Right atrium auricular region (tissue), 2 donors: ENCODE measurements at regions not wholly inside any gene's neighbourhood (a gene's known extent, or its start where the extent isn't known, plus 50 kb on each side); places are given as distances from the start of the nearest gene placed in this dataset.

Experiments used
- DNase-seq: peaks from one replicate; pipeline ENCODE4 v3.0.0-alpha.2; 2019; ENCODE audit warnings: low spot score
- H3K27ac ChIP-seq, 2 donors: fragments of 200-600 bp; sonication (generic); 1 replicate in 1 of 2; 2 replicates in 1 of 2; pipeline ENCODE4 v1.5.1; 2016 to 2019
- H3K27me3 ChIP-seq, 2 donors: fragments of 200-600 bp; sonication (generic); one replicate each; pipeline versions ENCODE4 v1.5.1 to v1.6.0; 2017 to 2019
- H3K36me3 ChIP-seq: fragments of 200-600 bp; sonication (generic); one replicate; pipeline ENCODE4 v1.5.1; 2016
- H3K4me1 ChIP-seq, 2 donors: fragments of 200-600 bp; sonication (generic); one replicate each; pipeline versions ENCODE4 v1.5.1 to v1.6.0; 2017 to 2019
- H3K4me3 ChIP-seq, 2 donors: fragments of 200-600 bp; sonication (generic); 1 replicate in 1 of 2; 2 replicates in 1 of 2; pipeline ENCODE4 v1.5.1; 2017 to 2019; ENCODE audit warnings: mild to moderate bottlenecking in 1 of 2, moderate library complexity in 1 of 2
- H3K9me3 ChIP-seq, 2 donors: fragments of 200-600 bp; sonication (generic); one replicate each; pipeline ENCODE4 v1.5.1; 2019
- TF ChIP-seq, protein P1 (sequence below), 2 donors: fragments of 200-600 bp; sonication (generic); IDR thresholded peaks; one replicate each; pipeline ENCODE4 v1.5.1; 2019; ENCODE audit warnings: antibody characterized with exemption in 2 of 2

DNA sequence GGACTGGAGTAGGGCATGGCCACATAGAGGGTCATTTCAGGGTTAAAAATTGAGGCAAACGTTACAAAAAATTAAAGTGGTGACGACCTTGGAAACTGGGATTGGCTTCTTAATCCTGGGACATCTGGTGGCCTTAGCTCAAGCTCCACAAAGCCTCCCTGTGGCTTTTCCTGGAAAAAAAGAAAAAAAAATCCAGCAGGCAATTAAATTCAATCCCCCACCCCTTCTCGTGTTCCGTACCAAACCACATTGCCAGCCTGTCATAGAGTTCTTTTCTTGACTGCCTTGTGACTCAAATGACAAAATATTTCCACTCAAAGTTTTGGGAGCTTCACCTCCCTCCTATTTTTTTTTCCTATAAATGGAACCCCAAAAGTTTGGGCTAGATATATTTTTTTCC is 195.6 kb downstream of the HRH4 start:
- TF ChIP-seq, protein P1, sequence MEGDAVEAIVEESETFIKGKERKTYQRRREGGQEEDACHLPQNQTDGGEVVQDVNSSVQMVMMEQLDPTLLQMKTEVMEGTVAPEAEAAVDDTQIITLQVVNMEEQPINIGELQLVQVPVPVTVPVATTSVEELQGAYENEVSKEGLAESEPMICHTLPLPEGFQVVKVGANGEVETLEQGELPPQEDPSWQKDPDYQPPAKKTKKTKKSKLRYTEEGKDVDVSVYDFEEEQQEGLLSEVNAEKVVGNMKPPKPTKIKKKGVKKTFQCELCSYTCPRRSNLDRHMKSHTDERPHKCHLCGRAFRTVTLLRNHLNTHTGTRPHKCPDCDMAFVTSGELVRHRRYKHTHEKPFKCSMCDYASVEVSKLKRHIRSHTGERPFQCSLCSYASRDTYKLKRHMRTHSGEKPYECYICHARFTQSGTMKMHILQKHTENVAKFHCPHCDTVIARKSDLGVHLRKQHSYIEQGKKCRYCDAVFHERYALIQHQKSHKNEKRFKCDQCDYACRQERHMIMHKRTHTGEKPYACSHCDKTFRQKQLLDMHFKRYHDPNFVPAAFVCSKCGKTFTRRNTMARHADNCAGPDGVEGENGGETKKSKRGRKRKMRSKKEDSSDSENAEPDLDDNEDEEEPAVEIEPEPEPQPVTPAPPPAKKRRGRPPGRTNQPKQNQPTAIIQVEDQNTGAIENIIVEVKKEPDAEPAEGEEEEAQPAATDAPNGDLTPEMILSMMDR (IDR thresholded peaks at IDR 0.05), result no peak
- Histone ChIP-seq H3K27ac (no peak overlapping the region), H3K4me3 (no peak overlapping the region), H3K36me3 (no peaks in the 10 kb centered on the region), H3K9me3 (peaks cover 0 to 5% of the 10 kb centered on the region in 2 donors), H3K4me1 (no peaks in the 10 kb centered on the region), H3K27me3 (no peaks in the 10 kb centered on the region)
- no peak for DNase-seq

DNA sequence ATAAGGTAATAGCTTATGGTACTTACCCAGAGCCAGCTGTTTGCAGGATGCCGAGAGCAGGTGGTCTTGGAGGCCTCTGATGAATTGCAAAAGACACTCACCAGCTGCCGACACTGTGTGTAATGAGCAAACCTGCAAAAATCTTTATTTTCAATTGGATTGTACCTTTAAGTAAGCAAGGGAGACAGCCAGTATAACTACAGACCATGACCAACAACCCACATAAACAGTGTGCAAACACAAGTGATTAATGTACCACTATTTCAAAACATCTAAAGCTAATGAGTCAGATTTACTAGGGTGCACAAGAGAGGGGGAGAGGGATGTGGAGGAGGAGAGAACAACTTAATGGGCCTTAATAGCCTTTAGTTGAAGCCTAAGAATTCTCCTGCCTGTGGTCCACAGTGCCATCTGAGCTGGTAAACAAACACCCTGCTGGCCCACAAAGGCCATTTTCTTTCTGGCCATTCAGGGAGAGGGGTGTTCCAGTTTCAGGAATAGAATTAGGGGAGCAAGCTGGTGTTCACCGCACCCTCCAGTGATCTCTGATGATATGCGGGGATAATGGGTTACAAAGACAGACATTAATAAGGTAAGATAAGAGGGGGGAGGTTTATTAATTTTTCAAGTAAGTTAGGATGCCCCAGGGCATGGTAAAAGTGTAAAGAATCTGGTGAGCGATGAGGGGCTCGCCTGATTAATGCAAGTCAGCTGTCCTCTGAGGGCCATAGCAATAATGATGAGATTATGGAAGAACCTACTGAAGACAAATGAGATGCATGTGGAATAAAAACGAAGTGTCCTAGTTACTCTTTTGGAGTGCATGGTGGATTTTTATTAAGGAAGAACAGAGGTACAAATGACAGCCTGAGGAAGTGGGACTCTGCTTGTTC is 196.4 kb downstream of the HRH4 start:
- Histone ChIP-seq H3K27me3 (no peaks in the 10 kb centered on the region), H3K27ac (no peak overlapping the region)
- DNase-seq, result no peak

DNA sequence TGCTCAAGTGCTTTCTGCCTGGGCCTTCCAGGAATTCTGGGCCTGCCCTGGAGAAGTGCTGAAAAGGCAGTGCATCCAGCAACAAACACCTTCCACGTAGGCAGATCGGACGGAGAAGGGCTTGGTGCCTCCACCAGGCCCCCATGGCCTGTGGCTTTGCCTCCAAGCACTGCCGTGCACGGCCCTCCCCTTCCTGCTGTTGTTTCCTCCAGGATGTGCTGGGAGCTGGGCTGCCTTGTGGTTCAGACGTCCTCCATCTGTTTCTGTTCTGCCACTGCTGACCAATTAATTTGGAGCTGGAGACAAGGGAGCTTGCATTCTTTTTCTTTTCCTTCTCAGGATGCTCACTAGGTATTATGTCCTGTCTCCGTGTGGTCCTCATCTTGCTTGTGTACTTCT is 197.0 kb downstream of the HRH4 start:
- TF ChIP-seq, protein P1 (IDR thresholded peaks at IDR 0.05), result no peak
- Histone ChIP-seq H3K27ac (no peak overlapping the region), H3K4me1 (no peaks in the 10 kb centered on the region), H3K4me3 (no peak overlapping the region), H3K9me3 (no peaks in the 10 kb centered on the region), H3K36me3 (no peaks in the 10 kb centered on the region), H3K27me3 (no peaks in the 10 kb centered on the region)
- DNase-seq, result no peak

More for the DNA sequence above, 196.4 kb downstream of the HRH4 start:
- Histone ChIP-seq H3K4me3 (no peak overlapping the region), H3K9me3 (no peaks in the 10 kb centered on the region), H3K4me1 (no peaks in the 10 kb centered on the region), H3K36me3 (no peaks in the 10 kb centered on the region)
- TF ChIP-seq, protein P1 (IDR thresholded peaks at IDR 0.05), result no peak

DNA sequence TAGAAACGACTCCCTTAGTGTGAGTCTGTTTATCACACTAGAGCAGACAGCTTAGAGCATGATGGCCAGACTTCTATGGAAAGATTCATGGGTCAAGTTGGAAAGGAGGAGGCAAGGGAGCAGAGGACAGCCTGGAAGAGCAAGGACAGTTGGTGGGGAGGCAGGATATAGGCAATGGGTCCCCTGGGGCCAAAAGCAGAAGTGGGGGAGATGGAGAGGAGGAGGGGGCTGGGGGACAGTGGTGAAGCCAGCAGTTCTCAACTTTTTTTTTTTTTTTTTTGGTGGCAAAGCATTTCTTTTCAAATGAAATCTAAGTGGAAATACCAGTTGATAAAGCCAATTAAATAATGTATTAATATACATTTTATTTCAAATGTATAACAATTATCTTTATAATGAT is 197.9 kb downstream of the HRH4 start:
- TF ChIP-seq, protein P1 (IDR thresholded peaks at IDR 0.05), result no peak
- Histone ChIP-seq H3K27me3 (no peaks in the 10 kb centered on the region), H3K36me3 (no peaks in the 10 kb centered on the region), H3K4me3 (no peak overlapping the region), H3K4me1 (no peaks in the 10 kb centered on the region), H3K27ac (no peak overlapping the region), H3K9me3 (no peaks in the 10 kb centered on the region)
- no peak for DNase-seq

DNA sequence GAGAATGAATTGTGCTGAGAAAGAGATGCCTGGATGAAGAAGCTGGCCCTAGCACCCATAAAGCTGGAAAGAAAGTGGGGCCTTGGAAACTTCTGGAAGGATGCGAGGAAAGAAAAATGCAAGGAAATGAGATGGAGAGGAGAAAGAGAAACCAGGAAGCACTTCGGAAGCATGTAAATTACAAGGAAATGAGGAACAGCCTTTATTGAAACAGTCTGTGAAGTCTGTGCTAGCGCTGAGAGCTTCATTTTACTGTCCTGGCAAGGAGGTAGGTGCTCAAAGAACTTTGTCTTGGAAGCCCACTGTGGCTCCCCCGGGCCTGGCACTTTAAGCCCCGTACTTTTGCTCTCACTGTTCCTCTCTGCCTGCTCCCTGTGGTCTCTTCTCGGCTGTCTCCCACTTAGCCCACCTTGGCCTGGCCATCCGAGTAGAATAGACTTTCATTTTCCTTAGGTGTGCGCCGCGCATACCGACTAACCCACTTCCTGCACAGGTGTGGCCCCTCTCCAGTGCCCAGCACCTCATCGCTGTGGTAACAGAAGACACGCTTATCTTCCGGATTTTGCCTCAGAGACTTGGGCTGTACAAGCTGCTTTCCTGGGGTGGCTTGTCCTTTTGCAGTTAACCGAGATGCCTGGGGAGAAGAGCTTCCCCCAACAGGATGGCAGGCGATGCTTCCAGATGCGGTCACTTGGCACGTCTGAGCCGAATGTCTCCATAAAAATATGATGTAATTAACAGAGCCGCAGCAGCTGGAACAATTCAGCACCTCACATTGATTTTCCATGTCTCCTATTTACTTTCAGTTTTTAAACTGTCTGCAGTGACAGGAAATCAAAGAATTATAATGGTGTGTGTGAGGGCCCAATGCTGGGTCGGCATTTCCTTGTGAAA is 199.6 kb downstream of the HRH4 start:
- H3K27ac ChIP-seq, result peak overlapping the region; percentile 72 to 73
- peak overlapping the region; percentile 37 to 44 for H3K4me3 ChIP-seq

More for the DNA sequence above, 199.6 kb downstream of the HRH4 start:
- Histone ChIP-seq H3K27me3 (no peaks in the 10 kb centered on the region), H3K9me3 (no peaks in the 10 kb centered on the region), H3K36me3 (no peaks in the 10 kb centered on the region), H3K4me1 (no peaks in the 10 kb centered on the region)
- TF ChIP-seq, protein P1 (IDR thresholded peaks at IDR 0.05), result no peak
- peak; percentile 63 for DNase-seq
